Spleen (tissue), 11 donors: ENCODE measurements at regions not wholly inside any gene's neighbourhood (a gene's known extent, or its start where the extent isn't known, plus 50 kb on each side); places are given as distances from the start of the nearest gene placed in this dataset.

Source experiments
- DNase-seq: peaks from one replicate; pipeline ENCODE4 v3.0.0-alpha.2; 2020
- H3K27ac ChIP-seq, 8 donors: fragments of 200-600 bp; sonication (generic) in 7 of 8; 1 replicate in 4 of 8; 2 replicates in 4 of 8; pipeline versions ENCODE4 v1.5.0 to v1.8.0; 2016 to 2021; ENCODE audit warnings: inconsistent platforms in 4 of 8, mild to moderate bottlenecking in 4 of 8, moderate library complexity in 1 of 8
- H3K27me3 ChIP-seq, 7 donors: fragments of 200-600 bp; sonication (generic) in 6 of 7; replicated peaks in 1 of 7; 1 replicate in 4 of 7; 2 replicates in 3 of 7; pipeline versions ENCODE4 v1.5.0 to v1.8.0; 2016 to 2021; ENCODE audit warnings: inconsistent platforms in 3 of 7, mild to moderate bottlenecking in 1 of 7
- H3K36me3 ChIP-seq, 6 donors: fragments of 200-600 bp; sonication (generic) in 5 of 6; 1 replicate in 4 of 6; 2 replicates in 2 of 6; pipeline versions ENCODE4 v1.5.0 to v1.8.0; 2016 to 2021; ENCODE audit warnings: inconsistent platforms in 2 of 6
- H3K4me1 ChIP-seq, 6 donors: fragments of 200-600 bp; sonication (generic) in 5 of 6; 1 replicate in 3 of 6; 2 replicates in 3 of 6; pipeline versions ENCODE4 v1.5.0 to v1.8.0; 2016 to 2021; ENCODE audit warnings: inconsistent platforms in 3 of 6
- H3K4me3 ChIP-seq, 8 donors: fragments of 200-600 bp; sonication (generic) in 7 of 8; 1 replicate in 4 of 8; 2 replicates in 4 of 8; pipeline versions ENCODE4 v1.5.0 to v1.8.0; 2016 to 2021; ENCODE audit warnings: inconsistent platforms in 4 of 8, mild to moderate bottlenecking in 4 of 8, moderate library complexity in 2 of 8
- H3K9me3 ChIP-seq, 8 donors: fragments of 200-600 bp; sonication (generic) in 7 of 8; 1 replicate in 4 of 8; 2 replicates in 4 of 8; pipeline versions ENCODE4 v1.5.0 to v1.8.0; 2016 to 2021; ENCODE audit warnings: inconsistent platforms in 4 of 8
- CTCF ChIP-seq, 11 experiments: fragments of 200-600 bp in 7 of 11; fragments of 450-650 bp in 4 of 11; sonication (generic) in 4 of 11; IDR thresholded peaks in 8 of 11; conservative IDR thresholded peaks in 3 of 11; 1 replicate in 7 of 11; 2 replicates in 4 of 11; pipeline versions ENCODE4 v1.4.0 to v1.8.0; 2016 to 2021; ENCODE audit warnings: antibody characterized with exemption in 11 of 11, inconsistent platforms in 4 of 11, mild to moderate bottlenecking in 1 of 11
- POLR2A ChIP-seq, 3 donors: fragments of 450-650 bp; IDR thresholded peaks; one replicate each; pipeline ENCODE4 v1.5.1; 2017; ENCODE audit warnings: antibody characterized with exemption in 3 of 3, mild to moderate bottlenecking in 1 of 3
- POLR2AphosphoS5 ChIP-seq, 3 donors: sonication (generic); formaldehyde crosslinking; IDR thresholded peaks; one replicate each; pipeline ENCODE4 v1.5.1; 2017; ENCODE audit warnings: antibody characterized with exemption in 3 of 3
- WGBS, 5 donors: extraction: QIAGEN DNeasy Blood & Tissue Kit in 3 of 5; methylation state at CpG; one replicate each; pipeline versions ENCODE4 v1.1.5 to v1.1.7; 2013 to 2018; 5-methylcytosine and 5-hydroxymethylcytosine counted together
- intact Hi-C: fragments of 100-400 bp; cut with DNase I; formaldehyde crosslinking; loops from one replicate; pipeline ENCODE4 v1.15.0; 2023; ENCODE audit warnings: low total_unique reads
- donor health status: healthy with polysubstance abuse.
- donor health status: DM: no; HTN: no; CAD: no; lungs with moderate emphysema.
- donor health status: DM: no; HTN: no; CAD: no.
- donor health status: Bipolar disorder and iron deficiency.
- donor health status: healthy.
- donor health status: DM: no; HTN: no; CAD: no.
- donor health status: DM: yes; HTN: yes; CAD: no.

DNA sequence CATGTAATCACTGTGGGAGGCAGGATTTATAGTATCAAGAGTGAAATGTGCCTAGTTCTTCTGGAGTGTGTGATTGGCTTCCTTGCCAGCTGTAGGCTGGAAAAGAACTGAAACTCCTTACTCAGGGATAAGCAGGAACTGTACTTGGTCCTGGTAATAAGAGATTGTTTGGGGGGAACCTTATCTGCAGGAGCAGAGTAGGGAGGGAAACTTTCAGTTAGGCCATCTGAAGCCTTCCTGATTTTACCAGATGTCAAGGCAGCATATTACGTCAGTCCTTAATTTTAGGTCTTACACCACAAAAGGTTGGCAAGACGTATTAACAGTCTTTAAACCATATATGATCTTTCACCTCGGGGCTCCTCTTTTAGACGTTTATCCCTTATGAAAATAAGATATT is 231.5 kb upstream of the FMR1 start:
- no peaks in the 10 kb centered on the region for H3K9me3 ChIP-seq
- intact Hi-C loops = no loop called here
- no peaks in the 10 kb centered on the region for H3K36me3 ChIP-seq
- no peaks in the 10 kb centered on the region for H3K27me3 ChIP-seq
- WGBS, 5 donors = 22 to 54% (median 42%) methylated on average over 4 of the region's 4 CpGs
- no peak for DNase-seq
- no peaks in the 10 kb centered on the region for H3K4me1 ChIP-seq
- TF ChIP-seq POLR2AphosphoS5 (IDR thresholded peaks at IDR 0.05) = no peak
- TF ChIP-seq CTCF (IDR thresholded peaks at IDR 0.05 in 8 of 11, conservative IDR thresholded peaks at IDR 0.05 in 3 of 11) = no peak
- TF ChIP-seq POLR2A (IDR thresholded peaks at IDR 0.05) = no peak
- H3K27ac ChIP-seq = no peak overlapping the region
- no peak overlapping the region for H3K4me3 ChIP-seq

- no peak for TF ChIP-seq POLR2A (IDR thresholded peaks at IDR 0.05)
- no peak for TF ChIP-seq CTCF (IDR thresholded peaks at IDR 0.05 in 8 of 11, conservative IDR thresholded peaks at IDR 0.05 in 3 of 11)
- TF ChIP-seq POLR2AphosphoS5 (IDR thresholded peaks at IDR 0.05) = no peak
- no peaks in the 10 kb centered on the region for H3K27me3 ChIP-seq
- H3K4me3 ChIP-seq = no peak overlapping the region
- DNase-seq = no peak
- no peaks in the 10 kb centered on the region for H3K36me3 ChIP-seq
- intact Hi-C loops = no loop called here
- whole genome bisulfite sequencing, 5 donors = 58 to 83% (median 75%) methylated on average over 1 to 2 of the region's 2 CpGs
- H3K4me1 ChIP-seq = no peaks in the 10 kb centered on the region
- H3K27ac ChIP-seq = no peak overlapping the region
- peaks cover 0 to 32% (median 7%) of the 10 kb centered on the region in 8 donors for H3K9me3 ChIP-seq
Measured at GRCh38 chrX:147693511-147693910, 218.2 kb upstream of the FMR1 start.

DNA sequence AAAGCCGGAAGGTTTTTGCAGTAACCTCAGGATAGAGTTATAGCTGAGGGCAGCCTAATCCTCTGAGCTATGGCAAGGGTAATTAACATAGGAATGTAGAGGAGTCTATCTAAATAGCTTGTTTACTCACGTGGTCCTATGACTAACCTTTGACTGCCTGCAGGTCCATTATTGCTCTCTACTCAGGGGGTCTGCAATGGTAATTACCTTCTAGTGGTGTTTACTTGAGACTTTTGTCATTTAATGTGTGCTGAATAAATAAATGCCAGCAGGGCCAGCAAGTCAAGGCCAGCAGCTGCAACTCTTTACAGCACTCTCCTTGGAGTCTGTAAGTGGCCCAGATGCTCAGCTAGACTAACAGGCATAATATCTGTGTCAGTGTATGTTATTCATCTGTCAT is 212.7 kb upstream of the FMR1 start:
- peaks cover 0 to 15% (median 3%) of the 10 kb centered on the region in 8 donors for H3K9me3 ChIP-seq
- no peak overlapping the region for H3K27ac ChIP-seq
- H3K27me3 ChIP-seq = no peaks in the 10 kb centered on the region
- intact Hi-C loops = no loop called here
- H3K4me1 ChIP-seq = no peaks in the 10 kb centered on the region
- 43 to 72% (median 58%) methylated on average over 2 of the region's 2 CpGs for WGBS, 5 donors
- no peak for TF ChIP-seq POLR2AphosphoS5 (IDR thresholded peaks at IDR 0.05)
- TF ChIP-seq CTCF (IDR thresholded peaks at IDR 0.05 in 8 of 11, conservative IDR thresholded peaks at IDR 0.05 in 3 of 11) = no peak
- TF ChIP-seq POLR2A (IDR thresholded peaks at IDR 0.05) = no peak
- no peak for DNase-seq
- no peak overlapping the region for H3K4me3 ChIP-seq
- H3K36me3 ChIP-seq = no peaks in the 10 kb centered on the region

DNA sequence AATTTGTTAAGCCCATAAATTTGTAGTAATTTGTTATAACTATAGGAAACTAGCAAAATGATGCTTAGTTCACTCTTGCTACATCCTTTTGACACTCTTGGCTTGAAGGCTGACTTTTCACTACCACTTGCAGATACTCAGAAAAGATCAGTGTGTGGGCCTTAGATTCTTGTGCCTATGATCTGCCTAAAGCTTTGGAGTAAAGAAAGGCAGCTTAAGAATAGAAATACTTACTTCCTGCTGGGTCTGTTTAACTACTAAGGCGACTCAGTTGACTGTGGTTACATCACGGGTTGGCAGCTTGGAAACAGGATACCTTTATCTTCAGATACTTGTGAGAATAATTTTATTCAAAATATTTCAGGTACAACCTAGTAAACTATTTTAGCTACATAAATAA is 201.4 kb upstream of the FMR1 start:
- no peaks in the 10 kb centered on the region for H3K9me3 ChIP-seq
- TF ChIP-seq POLR2A (IDR thresholded peaks at IDR 0.05) = no peak
- no peak for TF ChIP-seq POLR2AphosphoS5 (IDR thresholded peaks at IDR 0.05)
- TF ChIP-seq CTCF (IDR thresholded peaks at IDR 0.05 in 8 of 11, conservative IDR thresholded peaks at IDR 0.05 in 3 of 11) = no peak
- H3K36me3 ChIP-seq = no peaks in the 10 kb centered on the region
- no peak overlapping the region for H3K27ac ChIP-seq
- H3K27me3 ChIP-seq = no peaks in the 10 kb centered on the region
- H3K4me1 ChIP-seq = no peaks in the 10 kb centered on the region
- intact Hi-C loops = no loop called here
- no peak for DNase-seq
- WGBS, 5 donors = 45 to 67% (median 57%) methylated on average over 2 of the region's 2 CpGs
- H3K4me3 ChIP-seq = no peak overlapping the region
